Right lobe of liver (tissue), 4 donors: ENCODE measurements at regions not wholly inside any gene's neighbourhood (a gene's known extent, or its start where the extent isn't known, plus 50 kb on each side); places are given as distances from the start of the nearest gene placed in this dataset.
"Not testable (repeated sequence)": the region's sequence is repeated elsewhere in the genome, so short reads cannot be mapped to it uniquely, and the experiment has no call there.

Source experiments
- CTCF ChIP-seq, 4 donors: fragments of 200-600 bp in 3 of 4; fragments of 450-650 bp in 1 of 4; IDR thresholded peaks; one replicate each; pipeline versions ENCODE4 v1.5.1 to v1.8.0; 2016 to 2022; ENCODE audit warnings: antibody characterized with exemption in 4 of 4, mild to moderate bottlenecking in 2 of 4
- POLR2A ChIP-seq: fragments of 450-650 bp; IDR thresholded peaks from one replicate; pipeline ENCODE4 v1.6.1; 2017; ENCODE audit warnings: antibody characterized with exemption, mild to moderate bottlenecking
- donor health status: DM: no; HTN: no; CAD: no.
- donor health status: DM: no; HTN: no; CAD: no.
- donor health status: DM: no; HTN: yes; CAD: no.

DNA sequence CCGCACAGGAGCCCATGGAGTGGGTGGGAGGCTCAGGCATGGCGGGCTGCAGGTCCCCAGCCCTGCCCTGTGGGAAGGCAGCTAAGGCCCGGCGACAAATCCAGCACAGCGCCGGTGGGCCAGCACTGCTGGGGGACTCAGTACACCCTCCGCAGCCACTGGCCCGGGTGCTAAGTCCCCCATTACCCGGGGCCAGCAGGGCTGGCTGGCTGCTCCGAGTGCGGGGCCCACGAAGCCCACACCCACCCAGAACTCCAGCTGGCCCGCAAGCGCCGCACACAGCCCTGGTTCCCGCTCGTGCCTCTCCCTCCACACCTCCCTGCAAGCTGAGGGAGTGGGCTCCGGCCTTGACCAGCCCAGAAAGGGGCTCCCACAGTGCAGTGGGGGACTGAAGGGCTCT, 610.0 kb upstream of the NRG3 start:
- not testable (repeated sequence) for TF ChIP-seq CTCF (IDR thresholded peaks at IDR 0.05); POLR2A
